HG03159 (cell line): ENCODE measurements at regions not wholly inside any gene's neighbourhood (a gene's known extent, or its start where the extent isn't known, plus 50 kb on each side); places are given as distances from the start of the nearest gene placed in this dataset.

Experiments
- ATAC-seq: cut with Tn5 transposase; IDR thresholded peaks from one replicate; pipeline ENCODE4 v1.9.1; 2021; ENCODE audit warnings: mild to moderate bottlenecking, moderate library complexity; ENCODE audit not compliant: unreplicated experiment

- ATAC-seq = no peak
Observed at GRCh38 chr16:17877821-17878360, 407.1 kb upstream of the XYLT1 start.

DNA sequence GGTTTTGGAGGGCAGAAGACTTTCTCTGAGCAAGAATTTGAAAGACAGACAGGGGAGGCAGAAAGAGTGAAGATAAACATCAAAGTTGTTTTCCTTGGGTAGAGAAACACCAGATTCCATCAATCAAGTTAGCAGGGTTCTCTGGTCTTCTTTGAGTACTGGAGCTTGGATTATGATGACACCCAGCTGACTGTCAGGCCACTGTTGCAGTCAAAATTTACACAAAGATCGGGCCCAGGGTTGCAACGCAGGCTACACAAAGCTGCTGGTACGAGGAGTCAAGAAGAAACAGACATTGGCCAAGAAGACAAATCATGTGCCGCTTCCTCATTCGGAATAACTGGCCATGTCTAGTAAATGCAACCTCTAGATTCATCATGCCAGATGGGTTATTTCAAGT lies 396.2 kb upstream of the XYLT1 start:
- no peak for ATAC-seq

GRCh38 chr16:17861981-17862479 lies 391.3 kb upstream of the XYLT1 start:
- ATAC-seq = no peak

GRCh38 chr16:17858061-17858460 lies 387.3 kb upstream of the XYLT1 start:
- no peak for ATAC-seq

- no peak for ATAC-seq
Observed at GRCh38 chr16:17853958-17854357, 383.2 kb upstream of the XYLT1 start.

- ATAC-seq = no peak
Observed at GRCh38 chr16:17852977-17853702, 382.4 kb upstream of the XYLT1 start.

DNA sequence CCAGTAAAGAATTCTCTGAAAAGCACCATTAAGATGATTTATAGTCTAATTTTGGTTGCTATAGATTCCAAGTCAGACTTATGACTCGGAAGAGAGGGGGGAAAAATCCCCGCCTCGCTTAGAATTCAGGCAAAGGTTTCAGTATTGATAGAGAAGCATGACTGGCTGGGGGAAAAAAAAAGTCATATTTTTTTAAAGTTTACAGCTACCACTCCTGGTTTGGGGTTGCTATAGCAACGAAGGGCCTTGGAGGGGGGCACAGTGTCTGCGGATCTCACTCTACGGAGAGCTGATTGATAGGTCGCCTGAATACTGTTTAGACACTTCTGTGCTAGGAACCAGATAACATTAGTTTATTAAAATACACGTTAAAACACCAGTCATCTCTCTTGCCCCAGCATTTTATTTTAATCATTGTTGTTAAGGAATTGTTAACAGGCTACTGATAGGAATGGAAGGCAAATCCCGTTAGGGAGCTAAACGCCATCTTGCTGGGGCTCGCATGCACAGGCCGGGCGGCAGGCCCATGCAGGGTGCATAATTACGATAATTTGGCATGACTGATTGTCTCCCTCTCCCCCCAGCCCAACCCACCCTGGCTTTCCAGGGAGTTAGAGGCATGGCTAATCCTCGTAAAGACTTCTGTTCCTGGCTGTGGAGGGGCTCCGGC lies 380.0 kb upstream of the XYLT1 start:
- no peak for ATAC-seq

- ATAC-seq = no peak
Observed at GRCh38 chr16:17847234-17847795, 376.6 kb upstream of the XYLT1 start.

DNA sequence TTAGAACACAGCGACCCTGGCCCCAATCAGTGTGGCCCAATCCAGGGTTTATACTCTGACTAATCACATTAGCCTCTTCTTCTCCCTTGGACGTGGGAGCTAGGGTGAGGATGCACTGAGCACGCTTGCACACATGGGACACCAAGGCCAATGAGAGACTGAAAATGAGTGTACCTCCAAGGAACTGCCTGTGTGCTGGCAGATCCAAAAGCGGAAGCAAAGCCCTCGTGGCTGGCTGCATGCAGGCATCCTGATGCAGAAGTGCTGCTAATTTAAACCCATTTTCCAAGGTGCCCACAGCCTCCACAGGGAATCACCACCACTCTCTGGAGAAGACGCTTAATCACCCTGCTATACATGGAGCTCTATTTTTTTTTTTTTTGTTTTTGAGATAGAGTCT lies 375.3 kb upstream of the XYLT1 start:
- ATAC-seq = no peak

DNA sequence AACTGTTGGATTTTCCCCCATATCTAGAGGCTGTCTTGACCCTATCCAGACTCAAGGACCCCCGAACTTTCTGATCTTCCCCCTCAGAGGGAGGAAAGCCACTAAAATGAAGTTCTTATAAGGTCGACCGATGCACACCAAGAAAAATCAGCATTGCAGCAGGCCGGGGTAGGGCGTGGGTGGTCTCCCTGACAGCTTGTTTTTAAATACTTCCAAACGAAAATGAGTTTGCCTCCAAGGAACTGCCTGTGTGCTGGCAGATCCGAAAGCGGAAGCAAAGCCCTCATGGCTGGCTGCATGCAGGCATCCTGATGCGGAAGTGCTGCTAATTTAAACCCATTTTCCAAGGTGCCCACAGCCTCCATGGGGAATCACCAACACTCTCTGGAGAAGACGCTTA lies 374.3 kb upstream of the XYLT1 start:
- ATAC-seq = no peak

- no peak for ATAC-seq
Observed at GRCh38 chr16:17843905-17844304, 373.1 kb upstream of the XYLT1 start.

- no peak for ATAC-seq
Observed at GRCh38 chr16:17839907-17840306, 369.1 kb upstream of the XYLT1 start.

- no peak for ATAC-seq
Observed at GRCh38 chr16:17839272-17839671, 368.5 kb upstream of the XYLT1 start.

- no peak for ATAC-seq
Observed at GRCh38 chr16:17836868-17837602, 366.3 kb upstream of the XYLT1 start.

- no peak for ATAC-seq
Observed at GRCh38 chr16:17835118-17835876, 364.5 kb upstream of the XYLT1 start.

DNA sequence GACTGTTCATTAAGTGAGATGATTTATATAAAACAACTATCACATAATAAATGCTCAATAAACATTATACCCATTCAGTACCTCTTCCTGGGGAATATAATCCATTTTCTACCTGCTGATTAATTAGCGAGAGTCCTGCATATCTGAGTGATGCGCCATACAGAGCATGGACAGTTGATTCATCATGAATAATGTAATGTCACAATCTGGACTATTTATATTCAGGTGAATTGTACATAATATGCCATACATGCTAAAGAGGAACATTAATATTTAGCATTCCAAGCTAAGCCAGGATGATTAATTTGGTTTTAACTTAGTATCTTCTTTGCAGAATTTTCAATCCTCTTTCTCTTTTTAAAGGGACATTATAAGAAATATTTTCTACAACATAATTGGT lies 362.0 kb upstream of the XYLT1 start:
- ATAC-seq = no peak

DNA sequence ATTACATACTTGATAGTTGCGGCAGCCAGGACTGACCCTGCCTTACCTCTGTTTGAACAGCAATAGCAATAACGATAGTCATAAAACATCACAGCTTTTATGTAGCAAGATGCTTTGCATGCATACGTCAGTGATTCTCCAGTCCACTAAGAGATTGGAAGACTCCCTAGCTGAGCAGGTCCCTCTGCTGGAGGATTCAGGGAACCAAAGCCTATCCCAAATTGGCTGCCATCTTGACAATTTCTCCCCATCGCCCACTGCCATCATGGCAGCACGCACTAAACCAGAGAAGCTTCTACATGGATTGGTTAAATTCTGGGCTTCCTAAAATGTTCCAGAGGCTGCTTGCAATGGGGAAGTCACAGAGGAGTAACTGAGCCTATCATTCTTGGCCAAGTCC lies 360.6 kb upstream of the XYLT1 start:
- ATAC-seq = no peak

DNA sequence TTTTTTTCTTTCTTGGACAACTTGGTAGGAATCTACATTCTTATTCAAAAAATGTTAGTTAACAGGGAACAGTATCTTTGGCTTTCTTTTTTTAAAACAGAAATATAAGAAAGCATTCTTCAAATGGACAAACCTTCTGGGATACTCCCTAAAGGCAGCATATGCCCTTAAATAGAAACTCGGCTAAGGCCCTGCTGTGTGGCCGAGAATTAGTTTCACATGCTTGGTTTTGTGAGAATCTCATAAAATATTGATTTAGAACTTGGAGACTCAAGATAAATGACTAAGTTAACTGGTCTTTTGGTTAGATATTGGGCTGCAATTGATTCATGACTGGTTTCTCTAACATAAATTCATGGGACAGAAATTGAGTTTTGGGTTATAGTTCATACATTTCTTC lies 359.9 kb upstream of the XYLT1 start:
- no peak for ATAC-seq

GRCh38 chr16:17829811-17830210 lies 359.1 kb upstream of the XYLT1 start:
- no peak for ATAC-seq

GRCh38 chr16:17828012-17828411 lies 357.3 kb upstream of the XYLT1 start:
- ATAC-seq = no peak

DNA sequence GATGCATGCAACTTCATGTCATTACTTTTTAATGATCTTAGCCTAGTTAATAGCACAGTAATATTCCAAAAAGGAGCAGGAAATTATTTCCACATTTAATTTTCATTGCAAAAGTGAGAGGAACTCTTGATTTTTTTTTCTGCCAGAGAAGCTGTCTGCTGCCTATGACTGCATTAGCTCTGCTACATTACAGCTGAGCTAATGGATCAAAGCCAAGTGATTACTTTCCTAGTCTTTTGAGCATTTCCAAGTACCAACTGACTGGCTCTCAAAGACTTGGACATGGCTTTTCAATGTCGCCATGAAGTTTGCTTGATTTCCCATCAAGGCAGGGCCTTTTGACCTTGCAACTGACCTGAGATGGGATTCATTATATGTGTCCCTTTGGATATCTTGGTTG lies 356.6 kb upstream of the XYLT1 start:
- ATAC-seq = no peak
